ENCODE measurements at regions not wholly inside any gene's neighbourhood (a gene's known extent, or its start where the extent isn't known, plus 50 kb on each side); places are given as distances from the start of the nearest gene placed in this dataset.

DNA sequence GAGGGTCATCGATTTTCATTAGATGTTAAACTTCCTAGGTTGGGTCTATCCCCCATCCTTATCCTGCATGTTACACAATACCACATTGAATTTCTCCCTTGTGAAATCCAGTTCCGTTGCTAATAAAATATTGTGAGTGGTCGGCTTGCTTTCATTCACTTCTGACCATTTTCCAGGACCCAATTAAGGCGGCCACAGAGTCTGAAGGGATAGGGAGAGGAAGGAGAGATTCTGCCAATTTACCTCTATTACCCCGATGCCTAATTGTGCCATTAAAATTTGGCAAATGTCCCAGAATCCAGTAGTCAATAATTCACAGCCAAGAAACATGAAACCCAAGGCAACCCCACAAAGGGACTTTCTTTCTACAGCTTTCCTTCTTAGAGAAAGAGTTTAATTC is 129.9 kb downstream of the IPMK start:
- ChIA-PET POLR2A (no interaction called here), CTCF (interaction anchor here (1.6 kb wide), 1 partner anchor 40 kb away, joined by 3 read pairs; no protein-coding TSS in a partner anchor)
- Mint-ChIP-seq H3K27ac (no peak overlapping the region), H3K4me1 (no peaks in the 10 kb centered on the region), H3K27me3 (no peaks in the 10 kb centered on the region), H3K9me3 (ENCODE audit: insufficient read depth) (no peaks in the 10 kb centered on the region), H3K4me3 (no peak overlapping the region)
- WGBS (ENCODE audit: insufficient coverage), result no CpG with 5 or more reads among the region's 5 CpGs
- Histone ChIP-seq H2AFZ (ENCODE audit: insufficient read depth, low read depth, low read length, poor library complexity, severe bottlenecking) (no peak overlapping the region), H3K4me2 (replicated peaks; ENCODE audit: low read depth, low read length, poor library complexity, severe bottlenecking) (no peak overlapping the region), H3K4me3 (ENCODE audit: control extremely low read depth in 1 of 5, extremely low read depth in 1 of 5, insufficient read depth in 1 of 5, low read depth in 2 of 5, low read length in 4 of 5) (no peak overlapping the region), H4K20me1 (ENCODE audit: control insufficient read depth, insufficient read depth, low read length, poor library complexity, severe bottlenecking) (no peaks in the 10 kb centered on the region), H3K4me1 (ENCODE audit: control insufficient read depth in 2 of 2, insufficient read depth in 2 of 2, low read length in 2 of 2) (no peaks in the 10 kb centered on the region), H3K9ac (ENCODE audit: low read length) (no peak overlapping the region), H3K27ac (ENCODE audit: low read length in 2 of 2) (no peak overlapping the region), H3K36me3 (replicated peaks in 1 of 2; ENCODE audit: control extremely low read depth in 1 of 2, control insufficient read depth in 1 of 2, extremely low read depth in 1 of 2, insufficient read depth in 2 of 2, low read length in 1 of 2) (no peaks in the 10 kb centered on the region), H3K79me2 (ENCODE audit: control insufficient read depth, insufficient read depth, low read length) (no peaks in the 10 kb centered on the region), H3K9me3 (ENCODE audit: control extremely low read depth in 1 of 3, control insufficient read depth in 2 of 3, insufficient read depth in 1 of 3, low read length in 2 of 3) (no peaks in the 10 kb centered on the region), H3K27me3 (replicated peaks in 1 of 4; ENCODE audit: control extremely low read depth in 1 of 4, control insufficient read depth in 3 of 4, insufficient read depth in 4 of 4, low read length in 3 of 4) (no peaks in the 10 kb centered on the region)
- DNase-seq (no peak), ATAC-seq (ENCODE audit: low read depth) (no peak)
- intact Hi-C loops (cut with micrococcal nuclease), result no loop called here
- TF ChIP-seq EZH2 (IDR thresholded peaks at IDR 0.05; ENCODE audit: borderline replicate concordance, insufficient read depth, low read depth, low read length, poor library complexity, severe bottlenecking), result no peak

DNA sequence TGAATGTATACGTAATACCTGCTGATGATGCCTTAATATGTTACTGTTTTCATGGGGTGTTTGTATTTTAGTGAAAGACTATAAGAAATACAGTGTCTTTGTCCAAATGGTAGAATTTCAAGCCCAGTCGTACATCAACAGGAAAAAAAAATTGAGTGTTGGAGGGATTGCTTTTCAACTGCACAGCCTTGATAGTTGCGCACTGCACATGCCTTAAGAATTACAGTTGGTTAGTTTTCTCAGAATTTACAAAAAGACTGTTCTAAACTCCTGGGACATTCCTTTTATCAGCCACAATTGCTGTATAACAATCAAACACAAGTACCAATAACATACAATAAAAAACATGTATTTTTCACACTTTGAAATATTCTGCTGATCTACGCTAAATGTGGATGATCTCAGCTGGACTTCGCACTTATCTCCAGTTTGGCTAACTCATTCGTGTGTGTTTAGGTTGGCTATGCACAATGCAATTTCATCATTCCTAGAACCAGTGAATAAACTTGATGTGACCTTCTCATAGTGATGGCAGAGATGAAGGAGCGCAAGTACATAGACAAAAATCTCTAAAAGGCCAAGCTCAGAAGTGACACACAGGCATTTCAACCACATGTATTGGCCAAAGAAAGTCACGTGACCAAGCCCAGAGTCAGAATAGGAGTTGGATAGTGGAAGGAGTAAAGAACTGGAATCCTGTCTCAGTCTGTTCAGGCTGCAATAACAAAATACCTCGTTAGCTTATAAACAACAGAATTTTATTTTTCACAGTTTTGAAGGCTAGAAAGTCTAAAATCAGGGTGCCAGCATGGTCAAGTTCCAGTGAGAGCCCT is 152.3 kb downstream of the IPMK start:
- H3K36me3 ChIP-seq (replicated peaks in 1 of 2; ENCODE audit: control extremely low read depth in 1 of 2, control insufficient read depth in 1 of 2, extremely low read depth in 1 of 2, insufficient read depth in 2 of 2, low read length in 1 of 2), result no peaks in the 10 kb centered on the region
- ATAC-seq (ENCODE audit: low read depth) (no peak), DNase-seq (no peak)
- H3K27ac ChIP-seq (ENCODE audit: low read length in 2 of 2), result no peak overlapping the region
- H3K9ac ChIP-seq (ENCODE audit: low read length), result no peak overlapping the region
- Mint-ChIP-seq H3K27ac (no peak overlapping the region), H3K27me3 (no peaks in the 10 kb centered on the region), H3K4me3 (no peak overlapping the region), H3K9me3 (ENCODE audit: insufficient read depth) (no peaks in the 10 kb centered on the region), H3K4me1 (no peaks in the 10 kb centered on the region)
- ChIA-PET POLR2A (no interaction called here), CTCF (no interaction called here)
- WGBS (ENCODE audit: insufficient coverage), result 89% methylated on average over 6 of the region's 9 CpGs
- no peaks in the 10 kb centered on the region for H3K79me2 ChIP-seq (ENCODE audit: control insufficient read depth, insufficient read depth, low read length)
- no peaks in the 10 kb centered on the region for H3K4me1 ChIP-seq (ENCODE audit: control insufficient read depth in 2 of 2, insufficient read depth in 2 of 2, low read length in 2 of 2)
- H2AFZ ChIP-seq (ENCODE audit: insufficient read depth, low read depth, low read length, poor library complexity, severe bottlenecking), result no peak overlapping the region
- no peak for TF ChIP-seq EZH2 (IDR thresholded peaks at IDR 0.05; ENCODE audit: borderline replicate concordance, insufficient read depth, low read depth, low read length, poor library complexity, severe bottlenecking)
- TF ChIP-seq, protein P1, sequence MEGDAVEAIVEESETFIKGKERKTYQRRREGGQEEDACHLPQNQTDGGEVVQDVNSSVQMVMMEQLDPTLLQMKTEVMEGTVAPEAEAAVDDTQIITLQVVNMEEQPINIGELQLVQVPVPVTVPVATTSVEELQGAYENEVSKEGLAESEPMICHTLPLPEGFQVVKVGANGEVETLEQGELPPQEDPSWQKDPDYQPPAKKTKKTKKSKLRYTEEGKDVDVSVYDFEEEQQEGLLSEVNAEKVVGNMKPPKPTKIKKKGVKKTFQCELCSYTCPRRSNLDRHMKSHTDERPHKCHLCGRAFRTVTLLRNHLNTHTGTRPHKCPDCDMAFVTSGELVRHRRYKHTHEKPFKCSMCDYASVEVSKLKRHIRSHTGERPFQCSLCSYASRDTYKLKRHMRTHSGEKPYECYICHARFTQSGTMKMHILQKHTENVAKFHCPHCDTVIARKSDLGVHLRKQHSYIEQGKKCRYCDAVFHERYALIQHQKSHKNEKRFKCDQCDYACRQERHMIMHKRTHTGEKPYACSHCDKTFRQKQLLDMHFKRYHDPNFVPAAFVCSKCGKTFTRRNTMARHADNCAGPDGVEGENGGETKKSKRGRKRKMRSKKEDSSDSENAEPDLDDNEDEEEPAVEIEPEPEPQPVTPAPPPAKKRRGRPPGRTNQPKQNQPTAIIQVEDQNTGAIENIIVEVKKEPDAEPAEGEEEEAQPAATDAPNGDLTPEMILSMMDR (IDR thresholded peaks at IDR 0.05), result no peak
- H3K9me3 ChIP-seq (ENCODE audit: control extremely low read depth in 1 of 3, control insufficient read depth in 2 of 3, insufficient read depth in 1 of 3, low read length in 2 of 3), result no peaks in the 10 kb centered on the region
- intact Hi-C loops (cut with micrococcal nuclease), result no loop called here
- H4K20me1 ChIP-seq (ENCODE audit: control insufficient read depth, insufficient read depth, low read length, poor library complexity, severe bottlenecking), result no peaks in the 10 kb centered on the region
- no peaks in the 10 kb centered on the region for H3K27me3 ChIP-seq (replicated peaks in 1 of 4; ENCODE audit: control extremely low read depth in 1 of 4, control insufficient read depth in 3 of 4, insufficient read depth in 4 of 4, low read length in 3 of 4)
- no peak overlapping the region for H3K4me2 ChIP-seq (replicated peaks; ENCODE audit: low read depth, low read length, poor library complexity, severe bottlenecking)
- H3K4me3 ChIP-seq (ENCODE audit: control extremely low read depth in 1 of 5, extremely low read depth in 1 of 5, insufficient read depth in 1 of 5, low read depth in 2 of 5, low read length in 4 of 5), result no peak overlapping the region
